H9 (cell line): ENCODE measurements at regions not wholly inside any gene's neighbourhood (a gene's known extent, or its start where the extent isn't known, plus 50 kb on each side); places are given as distances from the start of the nearest gene placed in this dataset.

Experiments used
- DNase-seq: peaks from one replicate; pipeline ENCODE4 v3.0.0-alpha.2; 2017
- H2AFZ ChIP-seq: one replicate; pipeline ENCODE4 v1.6.1; 2013; ENCODE audit warnings: mild to moderate bottlenecking, low read length, control low read depth, moderate library complexity
- H2AK5ac ChIP-seq: 2 replicates; pipeline ENCODE4 v1.6.1; 2013; ENCODE audit warnings: low read length, control low read depth, mixed read lengths; ENCODE audit not compliant: insufficient read length
- H2BK120ac ChIP-seq: one replicate; pipeline ENCODE4 v1.6.1; 2013; ENCODE audit warnings: low read depth, mild to moderate bottlenecking, low read length, control low read depth, inconsistent platforms; ENCODE audit not compliant: poor library complexity, severe bottlenecking
- H2BK12ac ChIP-seq: 2 replicates; pipeline ENCODE4 v1.6.1; 2013; ENCODE audit warnings: low read length, control low read depth, mixed read lengths, low read depth; ENCODE audit not compliant: insufficient read length
- H2BK15ac ChIP-seq: 2 replicates; pipeline ENCODE4 v1.6.1; 2013; ENCODE audit warnings: low read depth, low read length, control low read depth
- H2BK20ac ChIP-seq: one replicate; pipeline ENCODE4 v1.6.1; 2013; ENCODE audit warnings: low read depth, mild to moderate bottlenecking, low read length, control low read depth, inconsistent platforms; ENCODE audit not compliant: poor library complexity, severe bottlenecking
- H2BK5ac ChIP-seq: 2 replicates; pipeline ENCODE4 v1.6.1; 2013; ENCODE audit warnings: low read length, control low read depth, mixed read lengths; ENCODE audit not compliant: insufficient read length
- H3K14ac ChIP-seq: 2 replicates; pipeline ENCODE4 v1.6.1; 2013; ENCODE audit warnings: low read length, control low read depth; ENCODE audit not compliant: insufficient read depth
- H3K18ac ChIP-seq: 2 replicates; pipeline ENCODE4 v1.6.1; 2013; ENCODE audit warnings: low read depth, mild to moderate bottlenecking, mixed read lengths, low read length, control low read depth; ENCODE audit not compliant: insufficient read length
- H3K23ac ChIP-seq: 2 replicates; pipeline ENCODE4 v1.6.1; 2013; ENCODE audit warnings: low read length, control low read depth, mixed read lengths, low read depth; ENCODE audit not compliant: insufficient read length
- H3K23me2 ChIP-seq: 2 replicates; pipeline ENCODE4 v1.6.1; 2013; ENCODE audit warnings: low read depth, mild to moderate bottlenecking, mixed read lengths, low read length, control low read depth; ENCODE audit not compliant: insufficient read length, poor library complexity, severe bottlenecking
- H3K27ac ChIP-seq: 2 replicates; pipeline ENCODE4 v1.5.1; 2013; ENCODE audit warnings: low read length, control low read depth, mixed read lengths, low read depth; ENCODE audit not compliant: insufficient read length
- H3K27me3 ChIP-seq: 2 replicates; pipeline ENCODE4 v1.6.1; 2013; ENCODE audit warnings: low read length, control low read depth, inconsistent platforms; ENCODE audit not compliant: insufficient read depth
- H3K4ac ChIP-seq: 2 replicates; pipeline ENCODE4 v1.6.1; 2013; ENCODE audit warnings: low read depth, mild to moderate bottlenecking, control low read depth, inconsistent platforms, low read length, moderate library complexity
- H3K4me1 ChIP-seq: 2 replicates; pipeline ENCODE4 v1.6.1; 2013; ENCODE audit warnings: low read length, control low read depth, inconsistent platforms; ENCODE audit not compliant: insufficient read depth
- H3K4me2 ChIP-seq: 2 replicates; pipeline ENCODE4 v1.6.1; 2013; ENCODE audit warnings: low read length, control low read depth, mixed read lengths; ENCODE audit not compliant: insufficient read length, insufficient read depth
- H3K56ac ChIP-seq: 2 replicates; pipeline ENCODE4 v1.6.1; 2013; ENCODE audit warnings: low read depth, mild to moderate bottlenecking, mixed read lengths, low read length, control low read depth; ENCODE audit not compliant: insufficient read length
- H3K79me1 ChIP-seq: 2 replicates; pipeline ENCODE4 v1.6.1; 2013; ENCODE audit warnings: low read depth, mild to moderate bottlenecking, moderate library complexity, low read length, control low read depth, inconsistent platforms; ENCODE audit not compliant: insufficient read depth, poor library complexity, severe bottlenecking
- H3K79me2 ChIP-seq: 2 replicates; pipeline ENCODE4 v1.6.1; 2013; ENCODE audit warnings: low read length, control low read depth, inconsistent platforms; ENCODE audit not compliant: insufficient read depth
- H3K9ac ChIP-seq: 2 replicates; pipeline ENCODE4 v1.6.1; 2013; ENCODE audit warnings: low read length, control low read depth, mixed read lengths; ENCODE audit not compliant: insufficient read length; ENCODE audit errors: extremely low read depth
- H3K9me3 ChIP-seq: one replicate; pipeline ENCODE4 v1.6.1; 2013; ENCODE audit warnings: low read depth, low read length, inconsistent platforms; ENCODE audit not compliant: control insufficient read depth
- H3T11ph ChIP-seq: one replicate; pipeline ENCODE4 v1.6.1; 2013; ENCODE audit warnings: mild to moderate bottlenecking, low read length, control low read depth, inconsistent platforms
- H4K20me1 ChIP-seq: one replicate; pipeline ENCODE4 v1.6.1; 2013; ENCODE audit not compliant: control insufficient read depth, insufficient read length, insufficient read depth
- H4K5ac ChIP-seq: 2 replicates; pipeline ENCODE4 v1.6.1; 2013; ENCODE audit warnings: low read depth, mild to moderate bottlenecking, mixed read lengths, low read length, control low read depth; ENCODE audit not compliant: insufficient read length
- H4K8ac ChIP-seq: replicated peaks from 2 replicates; pipeline ENCODE4 v1.6.1; 2013; ENCODE audit warnings: low read length, control low read depth, mixed read lengths, low read depth; ENCODE audit not compliant: insufficient read length
- H4K91ac ChIP-seq: 2 replicates; pipeline ENCODE4 v1.6.1; 2013; ENCODE audit warnings: low read depth, mild to moderate bottlenecking, moderate library complexity, mixed read lengths, low read length, control low read depth; ENCODE audit not compliant: insufficient read length
- H3K27ac Mint-ChIP-seq, 3 experiments: 2 replicates in 2 of 3; 3 replicates in 1 of 3; pipeline ENCODE4 v1.8.0; 2020 to 2021; ENCODE audit warnings: mixed read lengths in 3 of 3, mild to moderate bottlenecking in 1 of 3, moderate library complexity in 1 of 3
- H3K27me3 Mint-ChIP-seq: 2 replicates; pipeline ENCODE4 v1.8.0; 2021; ENCODE audit warnings: low read depth, mild to moderate bottlenecking, moderate library complexity, mixed read lengths
- H3K36me3 Mint-ChIP-seq, 3 experiments: 2 replicates in 2 of 3; 3 replicates in 1 of 3; pipeline ENCODE4 v1.8.0; 2020 to 2021; ENCODE audit warnings: low read depth in 3 of 3, mixed read lengths in 3 of 3; ENCODE audit not compliant: insufficient read depth in 1 of 3
- H3K4me1 Mint-ChIP-seq, 2 experiments: 2 replicates each; pipeline ENCODE4 v1.8.0; 2020; ENCODE audit warnings: mixed read lengths in 2 of 2
- H3K4me3 Mint-ChIP-seq, 2 experiments: 2 replicates in 1 of 2; 3 replicates in 1 of 2; pipeline ENCODE4 v1.8.0; 2020 to 2021; ENCODE audit warnings: mild to moderate bottlenecking in 2 of 2, mixed read lengths in 2 of 2, moderate library complexity in 1 of 2
- H3K9me3 Mint-ChIP-seq, 2 experiments: 2 replicates in 1 of 2; 3 replicates in 1 of 2; pipeline ENCODE4 v1.8.0; 2020; ENCODE audit warnings: mild to moderate bottlenecking in 2 of 2, mixed read lengths in 2 of 2, moderate library complexity in 1 of 2
- CTCF ChIP-seq: fragments of 200-600 bp; sonication (generic); conservative IDR thresholded peaks from 3 replicates; pipeline ENCODE4 v1.8.0; 2021; ENCODE audit warnings: antibody characterized with exemption, mild to moderate bottlenecking
- WGBS: extraction: QIAGEN DNeasy Blood & Tissue Kit; methylation state at CpG from one replicate; pipeline ENCODE4 v1.1.7; 2013; ENCODE audit warnings: missing lambda C conversion rate, low lambda C conversion rate, mixed read lengths; ENCODE audit not compliant: insufficient read length; ENCODE audit errors: extremely low coverage; 5-methylcytosine and 5-hydroxymethylcytosine counted together

DNA sequence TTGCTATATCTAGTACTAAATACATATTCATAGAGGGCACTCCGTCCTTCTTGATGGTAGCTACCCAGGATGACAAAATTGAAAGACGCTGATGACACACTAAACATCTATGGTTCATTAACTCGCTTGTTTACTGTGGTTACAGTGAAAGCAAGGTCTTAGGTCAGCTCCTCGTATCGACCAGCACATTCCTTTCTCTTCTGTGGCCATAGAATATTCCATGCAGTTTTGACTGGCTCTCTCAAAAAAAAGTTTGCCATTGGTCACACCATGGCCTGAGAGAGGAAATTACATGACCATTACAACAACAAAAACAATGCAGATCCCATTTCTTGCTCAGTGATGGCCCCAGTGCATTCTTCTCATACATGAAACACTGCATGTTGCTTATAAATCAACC lies 411.4 kb upstream of the SOX5 start:
- Mint-ChIP-seq H3K4me1 (peaks cover 4 to 7% of the 10 kb centered on the region in 2 experiments), H3K27ac (no peak overlapping the region), H3K9me3 (no peaks in the 10 kb centered on the region), H3K4me3 (no peak overlapping the region), H3K36me3 (no peaks in the 10 kb centered on the region), H3K27me3 (no peaks in the 10 kb centered on the region)
- H3K4me2 ChIP-seq, result no peak overlapping the region
- no peak overlapping the region for H2BK120ac ChIP-seq
- H2BK5ac ChIP-seq, result no peak overlapping the region
- H4K8ac ChIP-seq, result no peak overlapping the region
- no peak overlapping the region for H3T11ph ChIP-seq
- no peak overlapping the region for H3K18ac ChIP-seq
- no peaks in the 10 kb centered on the region for H3K79me1 ChIP-seq
- no peak overlapping the region for H2BK12ac ChIP-seq
- H2BK20ac ChIP-seq, result no peak overlapping the region
- H2BK15ac ChIP-seq, result no peak overlapping the region
- no peaks in the 10 kb centered on the region for H3K9me3 ChIP-seq
- WGBS, result no CpG with 5 or more reads among the region's 5 CpGs
- H2AK5ac ChIP-seq, result no peak overlapping the region
- TF ChIP-seq CTCF, result no peak
- H2AFZ ChIP-seq, result no peak overlapping the region
- H4K5ac ChIP-seq, result no peak overlapping the region
- no peak overlapping the region for H3K56ac ChIP-seq
- H3K9ac ChIP-seq, result no peak overlapping the region
- H3K4ac ChIP-seq, result no peak overlapping the region
- no peaks in the 10 kb centered on the region for H3K4me1 ChIP-seq
- no peak overlapping the region for H3K27ac ChIP-seq
- no peak overlapping the region for H3K14ac ChIP-seq
- H3K79me2 ChIP-seq, result no peaks in the 10 kb centered on the region
- H3K23ac ChIP-seq, result no peak overlapping the region
- H3K27me3 ChIP-seq, result no peaks in the 10 kb centered on the region
- no peak for DNase-seq
- no peaks in the 10 kb centered on the region for H4K20me1 ChIP-seq
- no peak overlapping the region for H4K91ac ChIP-seq
- no peaks in the 10 kb centered on the region for H3K23me2 ChIP-seq
